IMR-90 (cell line): ENCODE measurements at regions not wholly inside any gene's neighbourhood (a gene's known extent, or its start where the extent isn't known, plus 50 kb on each side); places are given as distances from the start of the nearest gene placed in this dataset.
"Not testable (repeated sequence)": the region's sequence is repeated elsewhere in the genome, so short reads cannot be mapped to it uniquely, and the experiment has no call there.

Experiments
- ATAC-seq: fragments of 200-7000 bp; cut with Tn5 transposase; 2 replicates; pipeline ENCODE4 v1.9.1; 2020; ENCODE audit warnings: low read depth, mild to moderate bottlenecking, moderate library complexity
- BruUV-seq: library from RNA; stranded (reverse); fragments of 400-500 nt; replicated peaks from 2 replicates; lab custom pipeline; 2021; lab: Mats Ljungman, UMichigan
- CTCF ChIA-PET: fragments of 300-600 bp; formaldehyde crosslinking; extraction: SDS; loops from one replicate; lab custom pipeline; 2021; ENCODE audit warnings: antibody characterized with exemption; lab: Yijun Ruan, JAX
- POLR2A ChIA-PET: fragments of 300-600 bp; sonication (Branson Sonifier 250); formaldehyde crosslinking; loops from one replicate; lab custom pipeline; 2022; ENCODE audit warnings: antibody characterized with exemption; ENCODE audit not compliant: unreplicated experiment; lab: Charles Lee
- DNase-seq: peaks from one replicate; pipeline ENCODE4 v3.0.0; 2013
- H2AFZ ChIP-seq: replicated peaks from 2 replicates; pipeline ENCODE3; 2013; ENCODE audit warnings: low read length, mild to moderate bottlenecking; ENCODE audit not compliant: poor library complexity
- H2AK5ac ChIP-seq: 2 replicates; pipeline ENCODE4 v1.6.1; 2013; ENCODE audit warnings: low read depth, low read length, inconsistent platforms
- H2AK9ac ChIP-seq: replicated peaks from 2 replicates; pipeline ENCODE3; 2013; ENCODE audit warnings: mild to moderate bottlenecking, low read depth, low read length, moderate library complexity; ENCODE audit not compliant: poor library complexity
- H2BK120ac ChIP-seq: 2 replicates; pipeline ENCODE4 v1.6.1; 2013; ENCODE audit warnings: low read depth, low read length, inconsistent platforms
- H2BK15ac ChIP-seq: 3 replicates; pipeline ENCODE4 v1.6.1; 2013; ENCODE audit warnings: low read depth, low read length, inconsistent platforms
- H2BK20ac ChIP-seq: 2 replicates; pipeline ENCODE4 v1.6.1; 2013; ENCODE audit warnings: low read depth, mild to moderate bottlenecking, inconsistent platforms, low read length, moderate library complexity
- H2BK5ac ChIP-seq: 2 replicates; pipeline ENCODE4 v1.6.1; 2013; ENCODE audit warnings: mild to moderate bottlenecking, low read depth, low read length, inconsistent platforms; ENCODE audit not compliant: poor library complexity, severe bottlenecking
- H3K14ac ChIP-seq: replicated peaks from 2 replicates; pipeline ENCODE4 v1.6.1; 2013; ENCODE audit warnings: low read depth, low read length, inconsistent platforms
- H3K18ac ChIP-seq: 2 replicates; pipeline ENCODE4 v1.6.1; 2013; ENCODE audit warnings: low read depth, low read length, control low read depth
- H3K23ac ChIP-seq: 2 replicates; pipeline ENCODE4 v1.6.1; 2013; ENCODE audit warnings: low read depth, low read length, inconsistent platforms
- H3K27ac ChIP-seq: 2 replicates; pipeline ENCODE4 v1.5.1; 2013; ENCODE audit warnings: mild to moderate bottlenecking, control low read depth, low read length; ENCODE audit not compliant: insufficient read depth
- H3K27me3 ChIP-seq: 2 replicates; pipeline ENCODE4 v1.6.1; 2013; ENCODE audit warnings: low read length; ENCODE audit not compliant: control insufficient read depth, insufficient read depth
- H3K36me3 ChIP-seq: 2 replicates; pipeline ENCODE4 v1.6.1; 2013; ENCODE audit warnings: low read length, mixed read lengths; ENCODE audit not compliant: control insufficient read depth, insufficient read depth
- H3K4ac ChIP-seq: 2 replicates; pipeline ENCODE4 v1.6.1; 2013; ENCODE audit warnings: low read depth, low read length, inconsistent platforms
- H3K4me1 ChIP-seq: 2 replicates; pipeline ENCODE4 v1.6.1; 2013; ENCODE audit warnings: low read length, mixed read lengths; ENCODE audit not compliant: control insufficient read depth, insufficient read depth
- H3K4me2 ChIP-seq: 2 replicates; pipeline ENCODE4 v1.6.1; 2013; ENCODE audit warnings: low read depth, mild to moderate bottlenecking, control low read depth, low read length, moderate library complexity
- H3K4me3 ChIP-seq: 2 replicates; pipeline ENCODE4 v1.5.1; 2013; ENCODE audit warnings: low read depth, mild to moderate bottlenecking, control low read depth, low read length, moderate library complexity; ENCODE audit not compliant: insufficient read depth
- H3K56ac ChIP-seq: 2 replicates; pipeline ENCODE4 v1.6.1; 2013; ENCODE audit warnings: low read length, inconsistent platforms; ENCODE audit not compliant: insufficient read depth; ENCODE audit errors: extremely low read depth
- H3K79me1 ChIP-seq, 2 experiments: 2 replicates each; pipeline ENCODE4 v1.6.1; 2013; ENCODE audit warnings: low read length in 2 of 2, inconsistent platforms in 1 of 2, low read depth in 1 of 2
- H3K9ac ChIP-seq: 2 replicates; pipeline ENCODE4 v1.6.1; 2013; ENCODE audit warnings: low read depth, low read length, control low read depth
- H3K9me1 ChIP-seq: 2 replicates; pipeline ENCODE4 v1.6.1; 2013; ENCODE audit warnings: low read length, inconsistent platforms; ENCODE audit not compliant: insufficient read depth
- H3K9me3 ChIP-seq: 2 replicates; pipeline ENCODE4 v1.6.1; 2013; ENCODE audit warnings: low read length; ENCODE audit not compliant: control insufficient read depth, insufficient read depth
- H4K20me1 ChIP-seq: 2 replicates; pipeline ENCODE4 v1.6.1; 2013; ENCODE audit warnings: low read length, inconsistent platforms; ENCODE audit not compliant: insufficient read depth
- H4K5ac ChIP-seq: 2 replicates; pipeline ENCODE4 v1.6.1; 2013; ENCODE audit warnings: mild to moderate bottlenecking, low read depth, low read length, control low read depth
- H4K8ac ChIP-seq, 2 experiments: 2 replicates each; pipeline ENCODE4 v1.6.1; 2013; ENCODE audit warnings: low read depth in 2 of 2, low read length in 2 of 2, control low read depth in 1 of 2, inconsistent platforms in 1 of 2
- H4K91ac ChIP-seq: 2 replicates; pipeline ENCODE4 v1.6.1; 2013; ENCODE audit warnings: low read depth, low read length, inconsistent platforms; ENCODE audit not compliant: insufficient read depth
- WGBS, 2 experiments: methylation state at CpG; one replicate each; pipeline versions ENCODE4 v1.1.5 to v1.1.7; 2013; ENCODE audit warnings: missing lambda C conversion rate in 2 of 2; ENCODE audit not compliant: insufficient read length in 1 of 2; ENCODE audit errors: extremely low coverage in 2 of 2; 5-methylcytosine and 5-hydroxymethylcytosine counted together
- dilution Hi-C: fragments of 300-500 bp; cut with HindIII; formaldehyde crosslinking; loops from one replicate; pipeline ENCODE4 v1.14.3; 2018; ENCODE audit warnings: low sequenced_read_pairs; ENCODE audit not compliant: unreplicated experiment
- in situ Hi-C: fragments of 300-500 bp; cut with MboI; formaldehyde crosslinking; loops from 3 replicates; pipeline ENCODE4 v1.14.3; 2019; ENCODE audit warnings: low sequenced_read_pairs, inconsistent platforms, mixed read lengths
- intact Hi-C: fragments of 100-400 bp; cut with micrococcal nuclease; formaldehyde crosslinking; loops from 2 replicates; pipeline ENCODE4 v1.10.0; 2022

DNA sequence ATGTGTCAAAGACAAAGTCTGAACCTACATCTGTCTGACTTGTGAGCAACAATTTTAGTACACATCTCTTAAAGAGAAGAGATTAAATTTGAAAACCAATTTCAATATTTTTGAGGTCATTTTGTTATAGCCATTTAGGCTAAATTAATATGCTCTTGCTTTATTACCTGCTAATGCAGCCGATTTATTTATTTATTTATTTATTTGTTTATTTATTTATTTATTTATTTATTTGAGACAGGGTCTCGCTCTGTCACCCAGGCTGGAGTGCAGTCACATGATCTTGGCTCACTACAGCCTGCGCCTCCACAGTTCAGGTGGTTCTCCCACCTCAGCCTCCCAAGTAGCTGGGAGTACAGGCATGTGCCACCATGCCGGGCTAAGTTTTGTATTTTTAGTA lies 232.7 kb upstream of the CHD1 start:
- not testable (repeated sequence) for ATAC-seq, BruUV-seq, H3K36me3 ChIP-seq

More for the DNA sequence above, 232.7 kb upstream of the CHD1 start:
- H4K5ac ChIP-seq, DNase-seq, intact Hi-C loops, H2AFZ ChIP-seq, H3K27ac ChIP-seq, H4K20me1 ChIP-seq, dilution Hi-C loops, H2AK5ac ChIP-seq, H3K18ac ChIP-seq, H2AK9ac ChIP-seq, H3K4me3 ChIP-seq, H3K4ac ChIP-seq, H3K9me3 ChIP-seq, H2BK120ac ChIP-seq, H3K27me3 ChIP-seq, H3K9me1 ChIP-seq, H4K91ac ChIP-seq, H3K23ac ChIP-seq, in situ Hi-C loops, H4K8ac ChIP-seq, H2BK15ac ChIP-seq, H2BK20ac ChIP-seq, H3K79me1 ChIP-seq, H3K14ac ChIP-seq, H3K4me2 ChIP-seq, H3K4me1 ChIP-seq, H3K9ac ChIP-seq, CTCF ChIA-PET, H3K56ac ChIP-seq, POLR2A ChIA-PET, H2BK5ac ChIP-seq: not testable (repeated sequence)
- no CpG with 5 or more reads among the region's 4 CpGs for WGBS, 2 experiments
